Nephron progenitor cell (in vitro differentiated cells): ENCODE measurements at regions not wholly inside any gene's neighbourhood (a gene's known extent, or its start where the extent isn't known, plus 50 kb on each side); places are given as distances from the start of the nearest gene placed in this dataset.

Source experiments
- DNase-seq: peaks from one replicate; pipeline ENCODE4 v3.0.0; 2021
- H3K27ac Mint-ChIP-seq: 2 replicates; pipeline ENCODE4 v1.8.0; 2021; ENCODE audit warnings: mild to moderate bottlenecking, moderate library complexity, mixed read lengths
- H3K27me3 Mint-ChIP-seq: 2 replicates; pipeline ENCODE4 v1.8.0; 2021; ENCODE audit warnings: mild to moderate bottlenecking, low read depth, mixed read lengths; ENCODE audit not compliant: poor library complexity
- H3K36me3 Mint-ChIP-seq: 2 replicates; pipeline ENCODE4 v1.8.0; 2021; ENCODE audit warnings: low read depth, mixed read lengths
- H3K4me1 Mint-ChIP-seq: 2 replicates; pipeline ENCODE4 v1.8.0; 2021; ENCODE audit warnings: mixed read lengths
- H3K4me3 Mint-ChIP-seq: 2 replicates; pipeline ENCODE4 v1.8.0; 2021; ENCODE audit warnings: mild to moderate bottlenecking, moderate library complexity, mixed read lengths
- H3K9me3 Mint-ChIP-seq: 2 replicates; pipeline ENCODE4 v1.8.0; 2021; ENCODE audit warnings: mild to moderate bottlenecking, moderate library complexity, mixed read lengths
- TF ChIP-seq, protein P1 (sequence below): fragments of 200-600 bp; sonication (generic); IDR thresholded peaks from 2 replicates; pipeline ENCODE4 v1.5.0; 2021; ENCODE audit warnings: antibody characterized with exemption

DNA sequence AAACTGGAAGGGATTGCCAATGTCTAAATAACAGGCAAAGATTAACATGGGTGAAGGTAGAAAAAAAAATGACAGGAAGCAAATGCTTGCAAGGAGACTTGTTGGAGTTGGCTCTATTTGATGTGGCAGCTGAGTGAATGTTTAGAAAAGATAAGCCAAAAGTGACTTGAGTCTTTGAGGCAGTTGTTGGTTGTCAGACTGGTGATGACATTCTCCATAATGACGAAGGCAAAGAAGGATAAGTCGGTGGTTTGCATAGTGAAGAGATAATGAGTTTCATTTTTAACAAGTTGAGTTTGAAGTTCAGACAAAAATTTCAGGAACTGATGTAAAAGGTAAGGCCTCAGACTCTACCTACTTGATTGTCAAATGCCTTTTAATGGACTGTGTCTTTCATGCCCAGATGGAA lies 704.1 kb upstream of the SGO1 start:
- TF ChIP-seq, protein P1, sequence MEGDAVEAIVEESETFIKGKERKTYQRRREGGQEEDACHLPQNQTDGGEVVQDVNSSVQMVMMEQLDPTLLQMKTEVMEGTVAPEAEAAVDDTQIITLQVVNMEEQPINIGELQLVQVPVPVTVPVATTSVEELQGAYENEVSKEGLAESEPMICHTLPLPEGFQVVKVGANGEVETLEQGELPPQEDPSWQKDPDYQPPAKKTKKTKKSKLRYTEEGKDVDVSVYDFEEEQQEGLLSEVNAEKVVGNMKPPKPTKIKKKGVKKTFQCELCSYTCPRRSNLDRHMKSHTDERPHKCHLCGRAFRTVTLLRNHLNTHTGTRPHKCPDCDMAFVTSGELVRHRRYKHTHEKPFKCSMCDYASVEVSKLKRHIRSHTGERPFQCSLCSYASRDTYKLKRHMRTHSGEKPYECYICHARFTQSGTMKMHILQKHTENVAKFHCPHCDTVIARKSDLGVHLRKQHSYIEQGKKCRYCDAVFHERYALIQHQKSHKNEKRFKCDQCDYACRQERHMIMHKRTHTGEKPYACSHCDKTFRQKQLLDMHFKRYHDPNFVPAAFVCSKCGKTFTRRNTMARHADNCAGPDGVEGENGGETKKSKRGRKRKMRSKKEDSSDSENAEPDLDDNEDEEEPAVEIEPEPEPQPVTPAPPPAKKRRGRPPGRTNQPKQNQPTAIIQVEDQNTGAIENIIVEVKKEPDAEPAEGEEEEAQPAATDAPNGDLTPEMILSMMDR: no peak
- Mint-ChIP-seq H3K4me3 (no peak overlapping the region), H3K9me3 (no peaks in the 10 kb centered on the region), H3K36me3 (no peaks in the 10 kb centered on the region), H3K27me3 (no peaks in the 10 kb centered on the region), H3K4me1 (no peaks in the 10 kb centered on the region), H3K27ac (no peak overlapping the region)
- no peak for DNase-seq

DNA sequence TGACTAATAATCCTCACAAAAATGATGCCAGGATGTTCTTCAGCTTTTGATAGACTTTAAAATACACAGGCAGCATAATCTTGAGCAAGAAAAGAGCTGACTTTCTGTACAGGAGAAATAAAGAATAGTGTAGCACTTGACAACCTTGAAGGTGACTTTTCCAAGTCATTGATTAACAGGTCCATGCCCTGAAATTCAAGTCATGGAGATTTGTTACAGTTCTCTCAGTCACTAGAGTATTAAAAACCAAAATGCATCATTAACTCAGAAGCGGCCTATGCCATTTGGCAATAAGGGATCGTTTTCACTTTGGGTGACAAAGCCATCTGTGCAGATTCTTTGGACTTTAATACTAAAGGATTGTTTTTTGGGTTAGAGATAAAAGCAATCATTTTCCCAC lies 692.7 kb upstream of the SGO1 start:
- DNase-seq: no peak
- no peaks in the 10 kb centered on the region for H3K36me3 Mint-ChIP-seq
- H3K27ac Mint-ChIP-seq: no peak overlapping the region
- no peaks in the 10 kb centered on the region for H3K27me3 Mint-ChIP-seq
- TF ChIP-seq, protein P1: no peak
- H3K4me3 Mint-ChIP-seq: no peak overlapping the region
- H3K9me3 Mint-ChIP-seq: peaks cover 15% of the 10 kb centered on the region
- no peaks in the 10 kb centered on the region for H3K4me1 Mint-ChIP-seq

DNA sequence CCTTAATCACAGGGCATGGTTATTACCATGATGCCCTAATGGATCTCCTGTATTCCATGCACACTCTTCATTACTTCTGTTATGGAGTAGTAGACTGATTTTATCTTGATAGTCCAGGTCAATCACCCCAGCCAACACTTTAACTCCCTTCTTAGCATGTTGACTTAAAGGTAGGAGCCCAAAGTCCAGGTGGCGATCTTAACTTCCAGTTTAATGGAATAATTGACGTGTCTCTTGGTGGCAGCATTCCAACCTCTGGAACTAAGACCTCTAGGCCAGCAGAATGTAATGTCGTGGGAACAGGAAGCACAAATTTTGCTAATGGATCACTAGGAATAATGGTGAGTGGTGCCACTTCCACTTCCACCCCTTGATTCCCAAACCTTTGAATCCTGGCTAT lies 687.2 kb upstream of the SGO1 start:
- no peak overlapping the region for H3K4me3 Mint-ChIP-seq

DNA sequence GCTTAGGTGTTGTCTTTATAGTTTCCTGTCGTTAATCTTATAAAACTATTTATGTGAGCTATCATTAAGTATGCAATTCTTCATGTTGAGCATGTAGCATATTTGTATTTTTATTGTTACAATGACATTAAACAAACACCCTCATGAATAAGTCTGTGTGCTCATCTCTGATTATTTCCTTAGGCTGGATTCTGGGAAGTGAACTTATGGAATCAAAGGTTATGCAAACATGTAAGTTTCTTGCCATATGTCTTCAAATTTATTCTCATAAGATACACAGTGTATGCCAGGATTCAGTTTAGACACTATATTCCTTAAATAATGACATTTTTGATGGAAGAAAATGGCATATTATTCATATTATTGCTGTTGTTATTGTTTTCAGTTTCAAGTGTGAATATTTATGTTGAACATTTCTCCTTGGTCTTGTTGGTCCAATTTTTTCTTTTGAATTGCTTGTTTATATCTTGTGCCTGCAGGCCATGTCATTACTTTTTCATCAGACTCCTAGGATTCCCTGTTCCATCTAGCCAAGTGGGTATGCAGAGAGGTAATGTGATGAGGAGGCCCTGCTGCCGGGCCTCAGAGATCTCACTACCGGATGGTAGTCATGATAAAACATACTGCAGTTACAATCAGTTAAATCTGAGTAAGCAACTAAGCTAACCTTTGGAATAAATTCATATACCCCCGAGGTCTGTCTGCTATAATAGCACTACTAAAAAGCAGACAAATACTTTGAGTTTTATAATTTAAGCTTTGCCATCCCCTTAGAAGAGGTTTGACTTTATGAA lies 684.3 kb upstream of the SGO1 start:
- Mint-ChIP-seq H3K27ac (no peak overlapping the region), H3K4me3 (no peak overlapping the region), H3K27me3 (no peaks in the 10 kb centered on the region), H3K4me1 (no peaks in the 10 kb centered on the region), H3K9me3 (peaks cover 12% of the 10 kb centered on the region), H3K36me3 (no peaks in the 10 kb centered on the region)
- DNase-seq: no peak
- TF ChIP-seq, protein P1: no peak

More for the DNA sequence above, 687.2 kb upstream of the SGO1 start:
- H3K4me1 Mint-ChIP-seq: no peaks in the 10 kb centered on the region
- TF ChIP-seq, protein P1: no peak
- H3K36me3 Mint-ChIP-seq: no peaks in the 10 kb centered on the region
- no peak overlapping the region for H3K27ac Mint-ChIP-seq
- H3K9me3 Mint-ChIP-seq: peaks cover 15% of the 10 kb centered on the region
- H3K27me3 Mint-ChIP-seq: no peaks in the 10 kb centered on the region
- no peak for DNase-seq

DNA sequence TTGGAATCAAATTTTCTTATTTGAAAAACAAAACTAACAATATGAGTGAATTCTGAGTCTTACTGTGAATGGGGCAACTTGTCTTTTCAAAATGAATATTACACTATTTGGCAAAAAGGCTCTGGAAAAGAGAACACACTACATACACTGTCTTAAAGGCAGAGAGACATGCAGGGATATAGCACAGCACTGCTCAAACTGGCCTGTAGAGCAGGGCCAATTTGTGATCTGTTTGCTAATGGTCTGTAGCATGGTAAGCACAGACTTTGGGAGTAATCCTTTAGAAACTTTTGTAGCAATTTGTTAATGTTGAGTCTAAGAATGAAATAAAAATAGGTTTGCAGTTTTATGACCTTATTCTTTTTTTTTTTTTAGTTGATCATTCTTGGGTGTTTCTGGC lies 679.8 kb upstream of the SGO1 start:
- H3K27me3 Mint-ChIP-seq: peaks cover 11% of the 10 kb centered on the region
- DNase-seq: no peak
- no peak overlapping the region for H3K27ac Mint-ChIP-seq
- H3K36me3 Mint-ChIP-seq: no peaks in the 10 kb centered on the region
- TF ChIP-seq, protein P1: no peak
- peaks cover 21% of the 10 kb centered on the region for H3K9me3 Mint-ChIP-seq
- H3K4me1 Mint-ChIP-seq: no peaks in the 10 kb centered on the region
- no peak overlapping the region for H3K4me3 Mint-ChIP-seq

DNA sequence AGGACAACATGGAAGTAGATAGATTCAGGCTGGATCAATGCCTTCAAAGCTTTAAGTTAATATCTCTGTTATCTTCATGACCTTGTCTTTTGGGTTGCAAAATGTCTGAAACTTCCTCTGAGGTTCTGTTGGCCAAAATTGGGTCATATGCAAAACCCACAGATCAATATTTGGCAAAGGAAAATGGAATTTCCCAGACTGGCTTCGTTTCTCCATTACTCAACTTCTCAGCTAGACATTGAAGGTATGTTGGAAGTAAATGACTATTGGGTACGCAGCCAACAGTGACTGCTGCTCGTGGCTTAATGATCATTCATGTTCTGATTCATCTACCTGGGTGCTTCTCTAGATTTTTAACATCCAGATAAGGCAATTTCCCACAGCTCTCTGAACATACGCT lies 675.4 kb upstream of the SGO1 start:
- Mint-ChIP-seq H3K4me3 (no peak overlapping the region), H3K4me1 (no peaks in the 10 kb centered on the region), H3K9me3 (peaks cover 18% of the 10 kb centered on the region), H3K27ac (no peak overlapping the region), H3K27me3 (peaks cover 11% of the 10 kb centered on the region), H3K36me3 (no peaks in the 10 kb centered on the region)
- TF ChIP-seq, protein P1: no peak
- no peak for DNase-seq
